NCI-H1105 (cell line): ENCODE measurements at regions not wholly inside any gene's neighbourhood (a gene's known extent, or its start where the extent isn't known, plus 50 kb on each side); places are given as distances from the start of the nearest gene placed in this dataset.

Experiments used
- DNase-seq: peaks from one replicate; lab custom pipeline; 2025; lab: John Stamatoyannopoulos, UW

- no peak for DNase-seq
These were observed 106.0 kb downstream of the ADAMTS1 start for GRCh38 chr21:26739189-26739588.

GRCh38 chr21:26736449-26736848, 108.8 kb downstream of the ADAMTS1 start:
- DNase-seq = no peak

- DNase-seq = no peak
These were observed 112.6 kb downstream of the ADAMTS1 start for GRCh38 chr21:26732432-26733221.

GRCh38 chr21:26719750-26720149, 125.5 kb downstream of the ADAMTS1 start:
- no peak for DNase-seq

- DNase-seq = no peak
These were observed 128.0 kb downstream of the ADAMTS1 start for GRCh38 chr21:26717146-26717739.

GRCh38 chr21:26715878-26716506, 129.2 kb downstream of the ADAMTS1 start:
- no peak for DNase-seq

- no peak for DNase-seq
These were observed 130.1 kb downstream of the ADAMTS1 start for GRCh38 chr21:26715116-26715515.

GRCh38 chr21:26710155-26710554, 135.1 kb downstream of the ADAMTS1 start:
- no peak for DNase-seq

GRCh38 chr21:26709090-26709489, 136.0 kb upstream of the CYYR1 start:
- DNase-seq = no peak

GRCh38 chr21:26708223-26708800, 135.2 kb upstream of the CYYR1 start:
- no peak for DNase-seq

GRCh38 chr21:26707246-26707645, 134.2 kb upstream of the CYYR1 start:
- no peak for DNase-seq

GRCh38 chr21:26698416-26698815, 125.3 kb upstream of the CYYR1 start:
- no peak for DNase-seq

- no peak for DNase-seq
These were observed 118.3 kb upstream of the CYYR1 start for GRCh38 chr21:26691416-26691815.

GRCh38 chr21:26686705-26687104, 113.6 kb upstream of the CYYR1 start:
- DNase-seq = no peak

GRCh38 chr21:26686278-26686677, 113.2 kb upstream of the CYYR1 start:
- peak; percentile 7 for DNase-seq

GRCh38 chr21:26684889-26685288, 111.8 kb upstream of the CYYR1 start:
- DNase-seq = no peak

- no peak for DNase-seq
These were observed 110.9 kb upstream of the CYYR1 start for GRCh38 chr21:26683996-26684395.

- no peak for DNase-seq
These were observed 106.2 kb upstream of the CYYR1 start for GRCh38 chr21:26679284-26679683.

- DNase-seq = no peak
These were observed 101.2 kb upstream of the CYYR1 start for GRCh38 chr21:26674323-26674722.

- no peak for DNase-seq
These were observed 96.2 kb upstream of the CYYR1 start for GRCh38 chr21:26669215-26669764.

GRCh38 chr21:26659757-26660156, 86.7 kb upstream of the CYYR1 start:
- no peak for DNase-seq

GRCh38 chr21:26659182-26659581, 86.1 kb upstream of the CYYR1 start:
- no peak for DNase-seq

- DNase-seq = no peak
These were observed 82.4 kb upstream of the CYYR1 start for GRCh38 chr21:26655460-26655859.
